ENCODE measurements at regions not wholly inside any gene's neighbourhood (a gene's known extent, or its start where the extent isn't known, plus 50 kb on each side); places are given as distances from the start of the nearest gene placed in this dataset.

DNA sequence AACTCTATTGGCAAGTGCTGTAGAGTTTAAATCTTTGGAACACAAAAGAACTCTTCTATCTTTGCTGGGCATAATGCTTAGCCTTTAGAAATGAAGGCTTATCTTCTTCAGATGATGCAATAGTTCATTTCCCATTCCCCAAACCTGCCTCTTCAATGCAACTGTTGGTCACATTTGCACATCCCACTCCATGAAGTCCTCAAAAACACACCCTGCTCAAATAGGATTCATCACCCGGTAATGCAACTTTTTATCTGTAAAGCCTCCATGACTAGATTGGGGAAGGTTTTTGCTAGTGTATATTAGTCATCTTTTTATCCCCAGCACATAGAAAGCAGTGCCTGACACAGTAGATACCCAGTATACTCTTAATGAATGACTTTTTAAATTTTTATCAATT lies 376.4 kb downstream of the RBM43 start:
- CTCF ChIA-PET: no interaction called here
- Histone ChIP-seq H3K4me2 (ENCODE audit: insufficient read depth, low read length) (no peak overlapping the region), H3K27me3 (ENCODE audit: control insufficient read depth in 2 of 2, insufficient read depth in 2 of 2, low read length in 2 of 2) (no peaks in the 10 kb centered on the region), H3K9me1 (replicated peaks; ENCODE audit: control insufficient read depth, extremely low read depth, insufficient read depth, low read length) (no peaks in the 10 kb centered on the region), H3K27ac (ENCODE audit: insufficient read depth, low read depth, low read length) (no peak overlapping the region), H3K4me3 (replicated peaks in 1 of 3; ENCODE audit: insufficient read depth in 1 of 3, low read depth in 1 of 3, low read length in 3 of 3) (no peak overlapping the region), H3K79me2 (ENCODE audit: control insufficient read depth, insufficient read depth, low read length) (no peaks in the 10 kb centered on the region), H3K9me3 (replicated peaks; ENCODE audit: control insufficient read depth, insufficient read depth, low read length) (no peaks in the 10 kb centered on the region), H3K36me3 (ENCODE audit: control insufficient read depth in 2 of 2, extremely low read depth in 1 of 2, insufficient read depth in 2 of 2, low read length in 2 of 2) (no peaks in the 10 kb centered on the region), H2AFZ (ENCODE audit: low read depth, low read length) (no peak overlapping the region), H4K20me1 (replicated peaks; ENCODE audit: control insufficient read depth, extremely low read depth, insufficient read depth, low read length) (no peaks in the 10 kb centered on the region), H3K4me1 (ENCODE audit: control insufficient read depth, extremely low read depth, insufficient read depth, low read length) (no peaks in the 10 kb centered on the region), H3K9ac (replicated peaks; ENCODE audit: extremely low read depth, insufficient read depth, low read length) (no peak overlapping the region)
- DNase-seq (ENCODE audit: low read depth, low spot score) (no peak), FAIRE-seq (no peak)
- no TSS peak for BruUV-seq (replicated peaks)
- dilution Hi-C loops (cut with MboI; ENCODE audit: extremely low pct_ligation_motif_present, low sequenced_read_pairs) (no loop called here), intact Hi-C loops (cut with micrococcal nuclease) (no loop called here)
- no peak for TF ChIP-seq EZH2 (IDR thresholded peaks at IDR 0.05; ENCODE audit: borderline replicate concordance, low read depth, low read length, severe bottlenecking)
- TF ChIP-seq POLR2A (IDR thresholded peaks at IDR 0.05; ENCODE audit: low read depth, low read length): no peak
- no peak for TF ChIP-seq GATA2 (IDR thresholded peaks at IDR 0.05; ENCODE audit: insufficient read depth, insufficient read length, low read depth, low read length)
- no peak for TF ChIP-seq FOS (IDR thresholded peaks at IDR 0.05; ENCODE audit: borderline replicate concordance, insufficient read depth, low read length)
- TF ChIP-seq MAX (IDR thresholded peaks at IDR 0.05; ENCODE audit: insufficient read depth, insufficient read length): no peak
- TF ChIP-seq MYC (IDR thresholded peaks at IDR 0.05; ENCODE audit: low read depth, low read length): no peak
- no peak for TF ChIP-seq JUN (IDR thresholded peaks at IDR 0.05; ENCODE audit: borderline replicate concordance, insufficient read depth, insufficient read length, low read depth)
- TF ChIP-seq POLR2AphosphoS5 (IDR thresholded peaks at IDR 0.05; ENCODE audit: insufficient read depth, low read depth, low read length): no peak
- no peak for TF ChIP-seq CTCF (IDR thresholded peaks at IDR 0.05; ENCODE audit: extremely low read depth in 1 of 2, insufficient read depth in 1 of 2, low read depth in 1 of 2, low read length in 2 of 2)
- POLR2A ChIA-PET: no interaction called here

Measured in endothelial cell of umbilical vein (primary cell).